Astrocyte (in vitro differentiated cells and primary cell): ENCODE measurements at regions not wholly inside any gene's neighbourhood (a gene's known extent, or its start where the extent isn't known, plus 50 kb on each side); places are given as distances from the start of the nearest gene placed in this dataset.

Experiments
- EZH2 ChIP-seq: IDR thresholded peaks from 2 replicates; pipeline ENCODE4 v1.6.1; 2012; ENCODE audit warnings: mild to moderate bottlenecking, low read length, inconsistent platforms; ENCODE audit not compliant: insufficient read depth
- TF ChIP-seq, protein P1 (sequence below): IDR thresholded peaks from 2 replicates; pipeline ENCODE4 v1.5.1; 2011; ENCODE audit warnings: low read depth, mild to moderate bottlenecking, inconsistent platforms, low read length, moderate library complexity; ENCODE audit not compliant: insufficient read depth

DNA sequence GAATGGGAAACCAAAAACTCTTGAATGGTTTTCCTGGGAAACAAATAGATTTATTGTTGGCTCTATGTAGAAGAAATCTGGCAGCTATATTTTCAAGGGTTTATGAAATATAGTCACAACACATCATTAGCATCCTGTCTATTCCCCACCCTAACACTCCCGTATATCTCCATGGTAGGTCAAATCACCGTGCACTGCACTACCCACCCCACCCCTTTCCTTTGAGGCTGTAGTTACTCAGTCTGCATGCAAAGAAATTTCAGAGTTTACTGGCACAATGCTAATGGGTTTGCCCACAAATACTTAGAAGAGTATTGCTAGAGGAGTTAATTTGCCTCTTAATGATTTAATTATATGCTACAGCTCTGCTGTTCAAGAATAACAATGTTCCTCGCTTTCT lies 329.1 kb upstream of the TSHZ2 start:
- TF ChIP-seq, protein P1, sequence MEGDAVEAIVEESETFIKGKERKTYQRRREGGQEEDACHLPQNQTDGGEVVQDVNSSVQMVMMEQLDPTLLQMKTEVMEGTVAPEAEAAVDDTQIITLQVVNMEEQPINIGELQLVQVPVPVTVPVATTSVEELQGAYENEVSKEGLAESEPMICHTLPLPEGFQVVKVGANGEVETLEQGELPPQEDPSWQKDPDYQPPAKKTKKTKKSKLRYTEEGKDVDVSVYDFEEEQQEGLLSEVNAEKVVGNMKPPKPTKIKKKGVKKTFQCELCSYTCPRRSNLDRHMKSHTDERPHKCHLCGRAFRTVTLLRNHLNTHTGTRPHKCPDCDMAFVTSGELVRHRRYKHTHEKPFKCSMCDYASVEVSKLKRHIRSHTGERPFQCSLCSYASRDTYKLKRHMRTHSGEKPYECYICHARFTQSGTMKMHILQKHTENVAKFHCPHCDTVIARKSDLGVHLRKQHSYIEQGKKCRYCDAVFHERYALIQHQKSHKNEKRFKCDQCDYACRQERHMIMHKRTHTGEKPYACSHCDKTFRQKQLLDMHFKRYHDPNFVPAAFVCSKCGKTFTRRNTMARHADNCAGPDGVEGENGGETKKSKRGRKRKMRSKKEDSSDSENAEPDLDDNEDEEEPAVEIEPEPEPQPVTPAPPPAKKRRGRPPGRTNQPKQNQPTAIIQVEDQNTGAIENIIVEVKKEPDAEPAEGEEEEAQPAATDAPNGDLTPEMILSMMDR: no peak
- TF ChIP-seq EZH2: no peak
